OCI-LY3 (cell line): ENCODE measurements at regions not wholly inside any gene's neighbourhood (a gene's known extent, or its start where the extent isn't known, plus 50 kb on each side); places are given as distances from the start of the nearest gene placed in this dataset.

Experiments
- H2AFZ ChIP-seq: fragments of 200-600, 300-600 bp; shearing (Covaris generic); 2 replicates; pipeline ENCODE4 v1.6.0; 2014; ENCODE audit warnings: antibody characterized with exemption, low read depth, low read length
- H3K27ac ChIP-seq: fragments of 200-600, 300-600 bp; sonication (generic); 2 replicates; pipeline ENCODE4 v1.5.1; 2014; ENCODE audit warnings: mild to moderate bottlenecking, low read length, moderate library complexity, mixed read lengths
- H3K27me3 ChIP-seq: fragments of 200-600, 300-600 bp; sonication (generic); 2 replicates; pipeline ENCODE4 v1.6.1; 2014; ENCODE audit warnings: low read depth, low read length, mixed read lengths
- H3K36me3 ChIP-seq: fragments of 200-600, 300-600 bp; sonication (generic); replicated peaks from 2 replicates; pipeline ENCODE3; 2014; ENCODE audit warnings: low read depth, low read length, mixed read lengths
- H3K4me1 ChIP-seq: fragments of 300-600, 200-600 bp; sonication (generic); 2 replicates; pipeline ENCODE4 v1.6.1; 2014; ENCODE audit warnings: low read length, mixed read lengths
- H3K4me2 ChIP-seq: fragments of 200-600, 300-600 bp; sonication (generic); 2 replicates; pipeline ENCODE4 v1.6.1; 2014; ENCODE audit warnings: low read length, mixed read lengths
- H3K4me3 ChIP-seq: fragments of 300-600, 200-600 bp; sonication (generic); 2 replicates; pipeline ENCODE4 v1.5.1; 2014; ENCODE audit warnings: antibody characterized with exemption, mild to moderate bottlenecking, low read length, moderate library complexity
- H3K79me2 ChIP-seq: fragments of 300-600, 200-600 bp; shearing (Covaris generic); 2 replicates; pipeline ENCODE4 v1.6.1; 2014; ENCODE audit warnings: mild to moderate bottlenecking, low read length, mixed read lengths
- H3K9ac ChIP-seq: fragments of 300-600, 200-600 bp; shearing (Covaris generic); 2 replicates; pipeline ENCODE4 v1.6.0; 2014; ENCODE audit warnings: mild to moderate bottlenecking, low read length, moderate library complexity
- H3K9me3 ChIP-seq: fragments of 200-600, 300-600 bp; shearing (Covaris generic); 2 replicates; pipeline ENCODE4 v1.6.1; 2014; ENCODE audit warnings: low read length, mixed read lengths; ENCODE audit not compliant: insufficient read depth
- H4K20me1 ChIP-seq: fragments of 200-600, 300-600 bp; sonication (generic); 2 replicates; pipeline ENCODE4 v1.6.1; 2016; ENCODE audit warnings: low read length, mixed read lengths; ENCODE audit not compliant: insufficient read depth
- EZH2phosphoT487 ChIP-seq: fragments of 200-600 bp; shearing (Covaris generic); IDR thresholded peaks from 2 replicates; pipeline ENCODE4 v1.6.1; 2018; ENCODE audit warnings: antibody characterized with exemption, mixed run types, low read depth
- TF ChIP-seq, protein P1 (sequence below): fragments of 200-600, 300-600 bp; sonication (generic); IDR thresholded peaks from 2 replicates; pipeline ENCODE4 v1.5.1; 2014; ENCODE audit warnings: antibody characterized with exemption, low read length, low read depth

DNA sequence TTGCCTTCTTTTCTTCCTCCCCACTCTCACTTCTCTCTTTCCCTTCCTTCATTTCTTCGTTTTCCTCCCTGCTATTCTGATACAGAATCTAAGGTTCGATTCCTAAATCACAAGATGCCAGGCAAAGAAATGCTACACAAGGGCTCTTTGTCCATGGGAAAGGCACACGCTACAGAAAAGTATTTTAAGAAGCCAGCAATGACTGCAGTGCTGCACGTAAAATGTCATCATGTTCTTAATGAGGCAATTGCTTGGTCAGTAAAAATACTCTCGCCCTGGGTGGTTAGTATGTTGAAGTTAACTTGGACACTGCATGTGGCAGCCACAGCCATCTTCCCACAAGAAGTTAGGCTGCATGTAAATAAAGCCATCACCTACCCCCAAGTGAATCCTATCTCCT, 178.4 kb downstream of the DHX15 start:
- Histone ChIP-seq H3K4me3 (no peak overlapping the region), H3K27me3 (no peaks in the 10 kb centered on the region), H3K36me3 (no peaks in the 10 kb centered on the region), H3K4me2 (no peak overlapping the region), H3K9ac (no peak overlapping the region), H2AFZ (no peak overlapping the region), H3K9me3 (no peaks in the 10 kb centered on the region), H3K27ac (no peak overlapping the region), H3K79me2 (no peaks in the 10 kb centered on the region), H3K4me1 (no peaks in the 10 kb centered on the region), H4K20me1 (no peaks in the 10 kb centered on the region)
- TF ChIP-seq EZH2phosphoT487, result no peak
- TF ChIP-seq, protein P1, sequence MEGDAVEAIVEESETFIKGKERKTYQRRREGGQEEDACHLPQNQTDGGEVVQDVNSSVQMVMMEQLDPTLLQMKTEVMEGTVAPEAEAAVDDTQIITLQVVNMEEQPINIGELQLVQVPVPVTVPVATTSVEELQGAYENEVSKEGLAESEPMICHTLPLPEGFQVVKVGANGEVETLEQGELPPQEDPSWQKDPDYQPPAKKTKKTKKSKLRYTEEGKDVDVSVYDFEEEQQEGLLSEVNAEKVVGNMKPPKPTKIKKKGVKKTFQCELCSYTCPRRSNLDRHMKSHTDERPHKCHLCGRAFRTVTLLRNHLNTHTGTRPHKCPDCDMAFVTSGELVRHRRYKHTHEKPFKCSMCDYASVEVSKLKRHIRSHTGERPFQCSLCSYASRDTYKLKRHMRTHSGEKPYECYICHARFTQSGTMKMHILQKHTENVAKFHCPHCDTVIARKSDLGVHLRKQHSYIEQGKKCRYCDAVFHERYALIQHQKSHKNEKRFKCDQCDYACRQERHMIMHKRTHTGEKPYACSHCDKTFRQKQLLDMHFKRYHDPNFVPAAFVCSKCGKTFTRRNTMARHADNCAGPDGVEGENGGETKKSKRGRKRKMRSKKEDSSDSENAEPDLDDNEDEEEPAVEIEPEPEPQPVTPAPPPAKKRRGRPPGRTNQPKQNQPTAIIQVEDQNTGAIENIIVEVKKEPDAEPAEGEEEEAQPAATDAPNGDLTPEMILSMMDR, result no peak

DNA sequence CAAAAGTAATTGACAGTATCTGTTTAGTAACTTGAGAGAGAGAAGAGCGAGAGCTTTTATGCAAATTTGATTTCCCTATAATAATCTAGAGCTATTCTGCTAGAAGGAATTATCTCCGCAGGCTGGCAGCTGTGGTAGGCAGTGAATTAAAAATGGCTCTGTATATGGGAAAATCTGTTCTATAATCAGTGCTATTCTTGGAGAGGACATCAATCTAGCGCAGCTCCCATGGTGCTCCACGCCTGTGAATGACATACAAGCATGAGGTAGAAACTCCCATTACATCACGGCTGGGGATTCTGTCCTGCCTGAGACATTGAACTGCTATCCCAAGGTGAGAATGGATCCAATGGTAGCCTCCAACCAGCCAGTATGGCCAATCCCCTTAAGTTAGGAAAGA, 179.0 kb downstream of the DHX15 start:
- H3K4me1 ChIP-seq, result no peaks in the 10 kb centered on the region
- no peak overlapping the region for H3K4me2 ChIP-seq
- no peaks in the 10 kb centered on the region for H4K20me1 ChIP-seq
- H3K27ac ChIP-seq, result no peak overlapping the region
- no peaks in the 10 kb centered on the region for H3K36me3 ChIP-seq
- no peak overlapping the region for H2AFZ ChIP-seq
- H3K9ac ChIP-seq, result no peak overlapping the region
- no peaks in the 10 kb centered on the region for H3K79me2 ChIP-seq
- H3K9me3 ChIP-seq, result no peaks in the 10 kb centered on the region
- no peak for TF ChIP-seq EZH2phosphoT487
- TF ChIP-seq, protein P1, result no peak
- no peak overlapping the region for H3K4me3 ChIP-seq
- no peaks in the 10 kb centered on the region for H3K27me3 ChIP-seq

GRCh38 chr4:24404281-24404680, 180.1 kb downstream of the DHX15 start:
- H3K79me2 ChIP-seq, result no peaks in the 10 kb centered on the region
- no peak overlapping the region for H2AFZ ChIP-seq
- no peaks in the 10 kb centered on the region for H3K27me3 ChIP-seq
- no peak overlapping the region for H3K4me2 ChIP-seq
- H3K9me3 ChIP-seq, result no peaks in the 10 kb centered on the region
- no peak overlapping the region for H3K4me3 ChIP-seq
- H4K20me1 ChIP-seq, result no peaks in the 10 kb centered on the region
- no peaks in the 10 kb centered on the region for H3K4me1 ChIP-seq
- no peak overlapping the region for H3K9ac ChIP-seq
- TF ChIP-seq EZH2phosphoT487, result no peak
- TF ChIP-seq, protein P1, result no peak
- H3K27ac ChIP-seq, result no peak overlapping the region
- H3K36me3 ChIP-seq, result no peaks in the 10 kb centered on the region

GRCh38 chr4:24403265-24403664, 181.1 kb downstream of the DHX15 start:
- Histone ChIP-seq H3K27me3 (no peaks in the 10 kb centered on the region), H3K9me3 (no peaks in the 10 kb centered on the region), H3K79me2 (no peaks in the 10 kb centered on the region), H3K4me2 (no peak overlapping the region), H3K4me3 (no peak overlapping the region), H3K27ac (no peak overlapping the region), H3K4me1 (no peaks in the 10 kb centered on the region), H2AFZ (no peak overlapping the region), H3K36me3 (no peaks in the 10 kb centered on the region), H3K9ac (no peak overlapping the region), H4K20me1 (no peaks in the 10 kb centered on the region)
- no peak for TF ChIP-seq EZH2phosphoT487
- TF ChIP-seq, protein P1, result no peak
